Epithelial cell of esophagus (primary cell): ENCODE measurements at regions not wholly inside any gene's neighbourhood (a gene's known extent, or its start where the extent isn't known, plus 50 kb on each side); places are given as distances from the start of the nearest gene placed in this dataset.

ENCODE experiments used
- DNase-seq: peaks from one replicate; pipeline ENCODE4 v3.0.0; 2010; ENCODE audit warnings: low read depth
- H3K4me3 ChIP-seq: 2 replicates; pipeline ENCODE4 v1.5.1; 2011; ENCODE audit warnings: mild to moderate bottlenecking, low read length, control low read depth
- CTCF ChIP-seq: IDR thresholded peaks from 2 replicates; pipeline ENCODE4 v1.5.1; 2011; ENCODE audit warnings: low read depth, mild to moderate bottlenecking, low read length, control low read depth, inconsistent platforms; ENCODE audit not compliant: insufficient read depth; ENCODE audit errors: missing control alignments

GRCh38 chr20:43284486-43284885, 94.8 kb upstream of the PTPRT start:
- TF ChIP-seq CTCF: no peak
- no peak for DNase-seq
- no peak overlapping the region for H3K4me3 ChIP-seq

- no peak for TF ChIP-seq CTCF
- H3K4me3 ChIP-seq: no peak overlapping the region
- no peak for DNase-seq
These were observed 93.4 kb upstream of the PTPRT start for GRCh38 chr20:43283126-43283525.

GRCh38 chr20:43271980-43272379, 82.3 kb upstream of the PTPRT start:
- no peak for TF ChIP-seq CTCF
- DNase-seq: no peak
- no peak overlapping the region for H3K4me3 ChIP-seq

- TF ChIP-seq CTCF: no peak
- no peak for DNase-seq
These were observed 75.7 kb upstream of the PTPRT start for GRCh38 chr20:43265449-43265848.

GRCh38 chr20:43263226-43263625, 73.5 kb upstream of the PTPRT start:
- no peak for TF ChIP-seq CTCF
- H3K4me3 ChIP-seq: no peak overlapping the region
- no peak for DNase-seq

More at GRCh38 chr20:43265449-43265848, 75.7 kb upstream of the PTPRT start:
- H3K4me3 ChIP-seq: no peak overlapping the region

GRCh38 chr20:43262341-43262740, 72.6 kb upstream of the PTPRT start:
- H3K4me3 ChIP-seq: no peak overlapping the region
- no peak for TF ChIP-seq CTCF
- no peak for DNase-seq

- no peak overlapping the region for H3K4me3 ChIP-seq
- no peak for TF ChIP-seq CTCF
- DNase-seq: no peak
These were observed 66.2 kb upstream of the PTPRT start for GRCh38 chr20:43255877-43256276.
